GM12875 (cell line): ENCODE measurements at regions not wholly inside any gene's neighbourhood (a gene's known extent, or its start where the extent isn't known, plus 50 kb on each side); places are given as distances from the start of the nearest gene placed in this dataset.

Experiments
- H3K4me3 ChIP-seq: one replicate; pipeline ENCODE4 v1.5.1; 2011; ENCODE audit warnings: low read depth, low read length, control low read depth
- TF ChIP-seq, protein P1 (sequence below): IDR thresholded peaks from 2 replicates; pipeline ENCODE4 v1.5.1; 2011; ENCODE audit warnings: low read depth, mild to moderate bottlenecking, control low read depth, inconsistent platforms, low read length, moderate library complexity, borderline replicate concordance; ENCODE audit not compliant: insufficient read depth

DNA sequence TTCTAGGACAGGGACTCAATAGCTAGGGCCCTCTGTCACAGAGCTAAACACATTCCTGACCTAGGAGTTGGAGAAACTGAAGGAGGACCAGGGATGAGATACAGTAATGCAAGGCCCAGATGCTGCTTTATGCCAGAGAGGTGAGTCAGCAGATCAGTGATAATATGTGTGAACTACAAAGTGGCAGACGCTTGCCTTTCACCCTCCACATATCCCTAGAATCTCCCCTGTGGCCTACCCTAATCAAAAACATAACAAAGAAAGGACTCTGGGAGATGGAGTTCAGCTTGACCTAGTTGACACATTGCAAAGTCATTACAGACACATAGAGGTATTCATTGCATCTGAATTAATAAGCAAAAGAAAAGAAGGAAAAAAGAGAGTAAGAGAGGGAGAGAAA is 417.6 kb upstream of the DYNLRB2 start:
- TF ChIP-seq, protein P1, sequence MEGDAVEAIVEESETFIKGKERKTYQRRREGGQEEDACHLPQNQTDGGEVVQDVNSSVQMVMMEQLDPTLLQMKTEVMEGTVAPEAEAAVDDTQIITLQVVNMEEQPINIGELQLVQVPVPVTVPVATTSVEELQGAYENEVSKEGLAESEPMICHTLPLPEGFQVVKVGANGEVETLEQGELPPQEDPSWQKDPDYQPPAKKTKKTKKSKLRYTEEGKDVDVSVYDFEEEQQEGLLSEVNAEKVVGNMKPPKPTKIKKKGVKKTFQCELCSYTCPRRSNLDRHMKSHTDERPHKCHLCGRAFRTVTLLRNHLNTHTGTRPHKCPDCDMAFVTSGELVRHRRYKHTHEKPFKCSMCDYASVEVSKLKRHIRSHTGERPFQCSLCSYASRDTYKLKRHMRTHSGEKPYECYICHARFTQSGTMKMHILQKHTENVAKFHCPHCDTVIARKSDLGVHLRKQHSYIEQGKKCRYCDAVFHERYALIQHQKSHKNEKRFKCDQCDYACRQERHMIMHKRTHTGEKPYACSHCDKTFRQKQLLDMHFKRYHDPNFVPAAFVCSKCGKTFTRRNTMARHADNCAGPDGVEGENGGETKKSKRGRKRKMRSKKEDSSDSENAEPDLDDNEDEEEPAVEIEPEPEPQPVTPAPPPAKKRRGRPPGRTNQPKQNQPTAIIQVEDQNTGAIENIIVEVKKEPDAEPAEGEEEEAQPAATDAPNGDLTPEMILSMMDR: no peak

GRCh38 chr16:80122115-80122514 is 418.7 kb upstream of the DYNLRB2 start:
- TF ChIP-seq, protein P1: no peak
- no peak overlapping the region for H3K4me3 ChIP-seq

More for the DNA sequence above, 417.6 kb upstream of the DYNLRB2 start:
- H3K4me3 ChIP-seq: no peak overlapping the region

DNA sequence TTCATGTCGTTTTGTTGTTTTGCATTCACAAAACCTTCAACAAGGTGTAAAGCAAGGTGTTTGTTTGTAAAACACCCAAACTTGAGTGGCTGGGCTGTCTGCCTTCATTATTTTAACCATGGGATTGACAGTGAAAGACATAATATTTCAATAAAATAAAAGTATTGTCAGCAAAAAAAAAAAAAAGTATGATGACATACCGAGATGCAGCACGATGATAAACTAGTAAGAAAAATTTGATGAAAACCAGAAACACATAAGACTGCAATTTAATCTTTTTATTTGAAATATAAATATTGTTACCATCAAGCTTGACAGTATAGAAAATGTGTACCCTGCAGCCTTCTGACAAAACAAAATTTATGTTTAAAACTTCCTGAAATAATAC is 419.3 kb upstream of the DYNLRB2 start:
- TF ChIP-seq, protein P1: no peak
- H3K4me3 ChIP-seq: no peak overlapping the region

DNA sequence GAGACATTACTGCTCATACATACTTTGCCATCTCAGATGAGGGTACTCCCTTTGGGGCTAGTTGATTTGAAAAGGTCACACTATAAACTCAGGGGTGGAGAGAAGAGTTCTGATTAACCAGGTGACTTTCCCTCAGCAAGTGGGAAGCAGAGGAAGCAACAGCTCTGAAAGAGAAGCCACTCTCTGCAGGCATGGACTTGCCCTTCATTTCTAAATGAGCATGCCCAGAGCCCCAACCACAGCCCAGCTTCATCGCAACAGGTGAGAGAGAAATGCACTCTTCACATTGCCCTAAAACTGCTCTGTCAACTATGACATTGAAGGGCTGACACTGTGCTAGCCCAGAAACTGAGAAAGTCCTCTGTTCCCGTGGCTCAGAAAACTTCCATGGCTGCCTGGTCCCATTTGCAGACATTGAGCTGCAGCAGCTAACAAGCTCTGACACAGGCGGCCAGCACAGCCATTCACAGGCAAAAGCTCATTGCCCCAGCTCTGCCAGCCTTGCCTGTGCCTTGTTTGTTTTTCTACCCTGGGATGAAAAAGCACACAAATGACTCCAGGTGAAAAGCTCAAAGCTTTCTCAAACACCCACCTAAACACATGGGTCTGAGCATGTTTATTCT is 419.8 kb upstream of the DYNLRB2 start:
- H3K4me3 ChIP-seq: no peak overlapping the region
- TF ChIP-seq, protein P1: no peak

DNA sequence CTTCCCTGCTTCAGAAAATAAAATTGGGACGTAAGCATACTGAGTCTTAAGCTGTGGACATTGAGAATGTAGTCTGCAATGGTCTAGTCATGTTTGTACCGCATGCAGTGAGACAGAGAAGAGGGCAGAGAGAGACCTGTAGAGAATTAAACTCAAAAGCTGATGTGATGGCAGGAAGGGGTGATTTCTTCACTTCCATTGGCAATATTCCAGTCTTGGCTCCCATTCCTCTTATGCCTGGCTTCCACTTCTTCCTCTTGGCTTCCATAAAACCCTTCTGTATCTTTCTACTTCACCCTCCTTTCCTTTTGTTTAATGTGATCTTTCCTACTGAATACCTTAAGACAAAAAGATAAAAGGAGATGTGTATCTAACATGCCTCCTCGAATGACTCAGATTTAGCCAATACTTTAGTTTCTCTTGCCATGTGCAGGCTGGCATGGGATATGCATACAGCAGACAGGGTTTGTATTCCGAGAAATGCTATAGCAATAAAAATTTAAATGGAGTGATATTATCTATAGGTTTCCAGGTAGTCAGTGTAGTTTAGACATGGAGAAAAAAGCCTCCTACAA is 423.1 kb upstream of the DYNLRB2 start:
- H3K4me3 ChIP-seq: no peak overlapping the region
- TF ChIP-seq, protein P1: no peak

- no peak overlapping the region for H3K4me3 ChIP-seq
- TF ChIP-seq, protein P1: no peak
Measured at GRCh38 chr16:80116711-80117110, 424.1 kb upstream of the DYNLRB2 start.

DNA sequence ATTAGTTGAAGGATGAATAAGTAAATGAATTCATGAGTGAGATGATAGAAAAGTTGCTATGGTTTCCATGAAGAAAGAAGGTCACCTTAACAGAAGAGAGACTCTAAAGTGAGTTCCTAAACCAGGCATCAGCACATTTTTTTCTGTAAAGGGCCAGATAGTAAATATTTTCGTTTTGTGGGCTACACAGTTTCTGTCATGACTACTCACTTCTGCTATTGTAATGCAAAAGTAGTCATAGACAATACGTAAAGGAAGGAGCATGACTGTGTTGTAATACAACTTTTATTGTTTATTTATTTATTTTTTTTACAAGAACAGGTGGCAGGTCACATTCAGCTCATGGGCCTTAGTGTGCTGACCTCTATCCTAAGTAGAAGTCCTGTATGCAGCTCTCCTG is 426.1 kb upstream of the DYNLRB2 start:
- TF ChIP-seq, protein P1: no peak
- no peak overlapping the region for H3K4me3 ChIP-seq
